HG03064 (cell line): ENCODE measurements at regions not wholly inside any gene's neighbourhood (a gene's known extent, or its start where the extent isn't known, plus 50 kb on each side); places are given as distances from the start of the nearest gene placed in this dataset.

Experiments
- ATAC-seq: cut with Tn5 transposase; IDR thresholded peaks from one replicate; pipeline ENCODE4 v1.9.1; 2021; ENCODE audit warnings: low read depth; ENCODE audit not compliant: unreplicated experiment

- no peak for ATAC-seq
These were observed 90.1 kb upstream of the PIK3CG start for GRCh38 chr7:106774768-106775551.

DNA sequence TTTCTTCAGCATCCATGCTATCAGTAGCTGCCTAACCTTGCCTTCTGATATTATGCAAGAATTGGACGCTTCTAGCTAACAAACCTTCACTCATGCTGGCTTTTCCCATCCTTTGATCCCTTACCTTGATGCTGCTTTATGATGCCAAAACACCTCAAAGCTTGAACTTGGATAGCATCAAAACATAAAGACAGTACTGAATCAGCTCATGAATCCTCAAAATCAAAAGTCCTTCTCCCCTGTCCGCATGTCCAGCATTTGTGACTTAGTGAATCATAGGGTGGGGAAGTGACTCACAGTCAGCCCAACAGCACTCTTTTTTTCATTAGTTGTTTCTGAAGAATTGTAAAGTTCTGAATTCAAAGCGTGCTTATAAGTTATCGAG lies 89.5 kb upstream of the PIK3CG start:
- ATAC-seq: no peak

- ATAC-seq: no peak
These were observed 89.0 kb upstream of the PIK3CG start for GRCh38 chr7:106775975-106776607.

DNA sequence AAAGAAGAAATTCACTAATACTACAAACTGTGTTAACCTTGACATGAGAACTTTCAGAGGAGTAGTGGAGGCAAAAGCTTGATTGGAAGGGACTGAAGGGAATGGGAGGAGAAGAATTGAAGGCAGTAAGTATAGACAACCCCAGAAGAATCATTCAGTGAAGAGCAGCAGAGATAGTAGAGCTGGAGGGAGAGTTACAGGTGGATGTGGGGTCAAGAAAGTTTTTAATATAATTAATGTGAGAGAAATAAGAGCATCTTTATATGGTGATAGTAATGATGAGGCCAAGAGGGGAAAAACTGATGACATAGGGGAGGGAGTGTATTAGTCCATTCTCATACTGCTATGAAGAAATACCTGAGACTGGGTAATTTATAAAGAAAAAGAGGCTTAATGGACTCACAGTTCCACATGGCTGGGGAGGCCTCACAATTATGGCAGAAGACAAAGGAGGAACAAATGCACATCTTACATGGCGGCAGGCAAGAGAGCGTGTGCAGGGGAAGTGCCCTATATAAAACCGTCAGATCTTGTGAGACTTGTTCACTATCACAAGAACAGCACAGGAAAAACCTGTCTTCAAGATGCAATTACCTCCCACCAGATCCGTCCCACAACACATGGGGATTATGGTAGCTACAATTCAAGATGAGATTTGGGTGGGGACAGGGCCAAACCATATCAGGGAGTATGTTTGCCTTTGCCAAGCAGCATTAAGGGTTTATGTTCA lies 88.3 kb upstream of the PIK3CG start:
- no peak for ATAC-seq

GRCh38 chr7:106777674-106778299 lies 87.3 kb upstream of the PIK3CG start:
- no peak for ATAC-seq

DNA sequence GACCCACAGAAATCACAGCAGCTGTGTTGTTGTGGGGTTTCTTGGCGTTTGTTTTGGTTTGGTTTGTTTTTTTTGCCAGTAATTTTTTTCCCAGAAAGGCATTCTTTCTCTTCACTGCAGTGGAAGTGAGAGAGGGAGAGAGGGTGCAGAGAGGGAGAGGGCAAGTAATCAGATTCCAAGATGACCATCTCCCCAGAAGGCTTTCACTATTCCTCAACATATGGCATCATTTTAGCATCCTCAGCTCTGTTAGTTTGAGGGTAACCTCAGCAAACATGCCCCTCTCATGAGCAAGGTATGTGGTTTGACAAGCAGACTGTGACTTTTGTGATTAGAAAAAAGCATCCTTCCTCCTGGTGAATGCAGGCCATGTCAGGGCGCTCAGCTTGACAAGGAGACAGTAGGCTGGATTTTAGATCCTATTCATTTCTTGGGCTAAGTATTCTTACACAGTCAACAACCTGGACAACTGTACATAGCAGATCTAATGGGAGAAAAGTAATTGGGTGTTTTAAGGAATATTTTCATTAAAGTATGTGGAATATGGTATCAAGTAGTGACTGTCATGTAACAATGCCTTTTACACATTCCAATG lies 86.3 kb upstream of the PIK3CG start:
- ATAC-seq: no peak

- no peak for ATAC-seq
These were observed 85.2 kb upstream of the PIK3CG start for GRCh38 chr7:106779877-106780276.

GRCh38 chr7:106781007-106781406 lies 84.1 kb upstream of the PIK3CG start:
- no peak for ATAC-seq

- no peak for ATAC-seq
These were observed 83.1 kb upstream of the PIK3CG start for GRCh38 chr7:106781828-106782544.

- ATAC-seq: no peak
These were observed 81.8 kb upstream of the PIK3CG start for GRCh38 chr7:106783286-106783685.

- ATAC-seq: no peak
These were observed 76.4 kb upstream of the PIK3CG start for GRCh38 chr7:106788637-106789036.

DNA sequence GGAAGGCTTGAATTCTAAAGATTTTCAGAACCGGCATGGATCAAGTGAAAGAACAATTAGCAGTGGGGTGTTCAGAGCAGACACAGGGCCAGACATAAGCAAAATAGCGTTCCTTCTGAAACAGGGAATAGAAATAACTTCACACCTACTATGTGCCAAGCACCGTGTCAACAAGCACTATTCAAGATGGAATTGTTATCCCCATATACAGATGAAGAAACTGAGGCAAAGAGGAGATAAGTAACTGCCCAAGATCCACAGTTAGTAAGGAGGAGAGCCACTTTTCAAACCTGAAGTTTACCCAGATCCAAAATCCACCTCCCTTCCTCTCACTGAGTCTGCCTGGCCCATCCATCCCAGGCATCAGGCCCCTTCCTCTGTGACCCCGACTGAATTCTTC lies 73.6 kb upstream of the PIK3CG start:
- no peak for ATAC-seq

DNA sequence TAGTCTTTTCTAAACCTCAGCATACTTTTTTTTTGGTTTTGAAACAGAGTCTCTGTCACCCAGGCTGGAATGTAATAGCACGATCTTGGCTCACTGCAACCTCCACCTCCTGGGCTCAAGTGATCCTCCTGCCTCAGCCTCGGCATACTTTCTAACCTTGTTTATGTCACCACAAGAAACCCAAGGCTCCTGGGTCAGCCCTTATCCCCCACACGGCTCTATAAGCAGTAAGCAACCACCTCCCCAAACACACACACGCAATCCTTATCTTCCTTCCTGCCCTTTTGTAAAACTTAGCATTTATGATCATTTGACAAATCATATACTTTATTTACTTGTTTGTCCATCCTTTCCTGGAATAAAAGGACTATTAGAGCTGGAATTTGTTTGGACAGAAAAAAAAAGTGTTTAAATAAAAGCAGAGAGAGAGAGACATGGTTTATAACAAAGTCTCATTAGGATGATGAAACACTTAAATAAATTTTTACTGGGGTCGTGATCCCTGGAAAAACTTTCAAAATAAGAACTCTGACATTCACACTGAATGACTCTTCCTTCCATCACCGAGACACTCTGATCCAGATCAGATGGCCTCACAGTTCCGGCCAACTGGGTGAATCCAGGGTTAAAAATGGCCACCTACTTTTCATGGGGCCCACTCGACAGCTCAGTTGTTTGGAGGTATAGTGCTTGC lies 72.7 kb upstream of the PIK3CG start:
- ATAC-seq: no peak

- no peak for ATAC-seq
These were observed 71.8 kb upstream of the PIK3CG start for GRCh38 chr7:106793015-106793975.

DNA sequence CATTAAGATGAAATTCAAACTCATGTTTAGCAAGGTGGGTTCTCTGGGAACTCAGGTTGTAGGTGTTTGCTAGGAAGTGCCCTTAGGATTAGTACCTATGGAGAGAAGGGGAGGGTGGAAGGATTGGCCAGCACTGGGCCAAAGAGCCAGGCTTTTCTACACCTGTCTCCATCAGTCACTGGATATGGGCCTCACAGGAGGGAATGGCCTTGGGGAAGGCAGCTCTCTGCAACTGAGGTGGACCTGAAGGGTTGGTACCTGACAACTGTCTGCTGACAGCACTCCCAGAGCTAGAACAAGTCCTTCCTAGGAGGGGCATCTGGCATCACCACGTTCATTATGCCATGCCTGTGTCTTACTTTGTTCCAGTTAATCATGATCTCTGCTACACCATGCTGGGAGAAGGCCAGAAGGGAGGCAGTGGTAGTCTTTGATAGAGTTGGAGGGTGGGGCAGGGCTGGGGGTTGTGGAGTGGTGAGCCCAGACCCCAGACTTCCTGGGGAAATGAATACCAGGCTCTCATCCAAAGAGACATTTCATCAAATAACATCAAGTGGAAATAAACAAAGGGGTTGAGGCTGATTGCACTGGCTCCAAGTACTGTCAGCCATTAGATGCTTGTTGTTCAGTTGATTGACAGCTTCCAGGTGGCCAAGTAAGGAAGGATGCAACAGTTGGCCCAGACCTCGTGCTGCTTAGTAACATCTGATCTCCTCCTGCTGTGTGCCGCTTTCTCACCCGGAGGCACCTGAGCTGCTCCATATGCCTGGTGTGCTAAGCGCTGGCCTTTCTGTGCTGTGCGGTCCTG lies 70.6 kb upstream of the PIK3CG start:
- no peak for ATAC-seq

DNA sequence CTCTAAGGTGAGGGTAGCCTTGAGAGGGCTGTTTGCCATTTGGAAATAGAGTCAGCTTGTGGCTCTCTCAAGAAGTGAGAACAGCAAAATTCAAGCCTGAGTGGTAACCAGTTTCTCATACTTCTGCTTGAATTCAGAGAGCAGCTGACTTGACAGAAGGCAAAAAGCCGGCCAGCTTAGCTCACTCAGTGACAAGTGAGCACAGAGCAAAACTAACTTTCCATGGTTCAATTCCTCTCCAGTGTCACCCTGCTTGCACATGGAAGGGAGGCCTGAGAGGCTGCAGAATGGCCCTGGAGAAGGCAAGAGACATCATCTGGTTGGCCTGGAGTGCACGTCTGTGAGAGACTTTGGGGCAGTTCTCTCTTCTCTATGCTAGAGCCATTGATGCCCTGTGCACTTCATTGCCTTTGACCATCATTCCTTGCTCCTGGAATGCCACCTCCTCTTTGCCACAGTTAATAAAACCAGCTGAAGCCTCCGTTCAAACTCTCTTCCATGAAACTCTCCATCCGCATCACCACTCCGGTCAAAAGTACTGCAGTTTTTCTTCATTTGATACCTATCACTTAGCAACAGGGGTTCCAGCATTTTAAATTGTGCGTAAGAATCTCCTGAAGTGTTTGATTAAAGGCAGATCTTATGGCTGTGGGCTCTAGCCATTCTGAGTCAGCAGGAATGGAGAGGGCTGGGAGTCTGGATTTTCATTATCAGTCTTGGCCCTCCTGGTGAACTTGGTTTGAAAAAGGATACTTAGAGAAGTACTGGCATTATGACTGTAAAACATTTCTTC lies 69.8 kb upstream of the PIK3CG start:
- no peak for ATAC-seq

DNA sequence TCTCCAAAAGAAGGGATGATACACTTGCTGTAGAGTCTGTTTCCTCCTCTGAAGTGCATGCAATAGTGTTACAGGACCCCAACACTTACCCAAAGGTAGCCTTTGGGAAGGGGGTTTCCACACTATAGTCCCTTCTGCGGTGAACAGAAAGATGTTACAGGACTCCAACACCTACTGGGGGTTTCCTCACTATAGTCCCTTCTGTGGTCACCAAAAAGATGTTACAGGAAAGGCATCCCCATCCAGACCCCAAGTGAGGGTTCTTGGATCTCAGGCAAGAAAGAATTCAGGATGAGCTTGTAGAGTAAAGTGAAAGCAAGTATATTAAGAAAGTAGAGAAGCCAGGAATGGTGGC lies 69.2 kb upstream of the PIK3CG start:
- ATAC-seq: no peak
